Mesendoderm (in vitro differentiated cells): ENCODE measurements at regions not wholly inside any gene's neighbourhood (a gene's known extent, or its start where the extent isn't known, plus 50 kb on each side); places are given as distances from the start of the nearest gene placed in this dataset.

Source experiments
- DNase-seq: peaks from one replicate; pipeline ENCODE4 v3.0.0; 2013
- H2AK5ac ChIP-seq: 2 replicates; pipeline ENCODE4 v1.6.1; 2013; ENCODE audit warnings: low read length, inconsistent platforms
- H2BK120ac ChIP-seq: 2 replicates; pipeline ENCODE4 v1.6.1; 2013; ENCODE audit warnings: low read depth, mild to moderate bottlenecking, low read length, moderate library complexity, mixed read lengths
- H2BK15ac ChIP-seq: replicated peaks from 2 replicates; pipeline ENCODE4 v1.6.1; 2013; ENCODE audit warnings: low read depth, mild to moderate bottlenecking, moderate library complexity
- H2BK5ac ChIP-seq: 2 replicates; pipeline ENCODE4 v1.6.1; 2013; ENCODE audit warnings: low read length, inconsistent platforms
- H3K18ac ChIP-seq: 2 replicates; pipeline ENCODE4 v1.6.1; 2013; ENCODE audit warnings: mild to moderate bottlenecking, low read length, mixed read lengths
- H3K23ac ChIP-seq: one replicate; pipeline ENCODE4 v1.6.1; 2013; ENCODE audit warnings: low read length
- H3K27ac ChIP-seq: 2 replicates; pipeline ENCODE4 v1.5.1; 2013; ENCODE audit warnings: low read depth, mild to moderate bottlenecking, inconsistent platforms, low read length, moderate library complexity
- H3K27me3 ChIP-seq: 2 replicates; pipeline ENCODE4 v1.6.1; 2013; ENCODE audit warnings: low read length, control low read depth, mild to moderate bottlenecking, inconsistent platforms; ENCODE audit not compliant: insufficient read depth, poor library complexity
- H3K36me3 ChIP-seq: 2 replicates; pipeline ENCODE4 v1.6.1; 2013; ENCODE audit warnings: low read length, inconsistent platforms; ENCODE audit not compliant: control insufficient read depth, insufficient read depth
- H3K4ac ChIP-seq: one replicate; pipeline ENCODE4 v1.6.1; 2013; ENCODE audit warnings: low read depth, mild to moderate bottlenecking, low read length, moderate library complexity
- H3K4me1 ChIP-seq: 2 replicates; pipeline ENCODE4 v1.6.1; 2013; ENCODE audit warnings: low read depth, low read length, inconsistent platforms; ENCODE audit not compliant: control insufficient read depth
- H3K4me2 ChIP-seq: 2 replicates; pipeline ENCODE4 v1.6.1; 2013; ENCODE audit warnings: low read length
- H3K4me3 ChIP-seq: 2 replicates; pipeline ENCODE4 v1.5.1; 2013; ENCODE audit warnings: mild to moderate bottlenecking, low read length
- H3K56ac ChIP-seq: one replicate; pipeline ENCODE4 v1.6.1; 2013; ENCODE audit warnings: low read length
- H3K79me1 ChIP-seq: 2 replicates; pipeline ENCODE4 v1.6.1; 2013; ENCODE audit warnings: low read length, inconsistent platforms
- H3K79me2 ChIP-seq: 2 replicates; pipeline ENCODE4 v1.6.1; 2013; ENCODE audit warnings: mild to moderate bottlenecking, low read length; ENCODE audit not compliant: control insufficient read depth, insufficient read depth
- H3K9ac ChIP-seq: 2 replicates; pipeline ENCODE4 v1.6.1; 2013; ENCODE audit warnings: low read length, inconsistent platforms
- H4K5ac ChIP-seq: one replicate; pipeline ENCODE4 v1.6.1; 2013; ENCODE audit warnings: low read length
- H4K8ac ChIP-seq: one replicate; pipeline ENCODE4 v1.6.1; 2013; ENCODE audit warnings: low read depth, mild to moderate bottlenecking, control low read depth, low read length, moderate library complexity
- WGBS: extraction: QIAGEN DNeasy Blood & Tissue Kit; methylation state at CpG from one replicate; pipeline ENCODE4 v1.1.7; 2013; ENCODE audit warnings: low lambda C conversion rate, missing lambda C conversion rate; ENCODE audit not compliant: insufficient coverage; ENCODE audit errors: extremely low coverage; 5-methylcytosine and 5-hydroxymethylcytosine counted together

DNA sequence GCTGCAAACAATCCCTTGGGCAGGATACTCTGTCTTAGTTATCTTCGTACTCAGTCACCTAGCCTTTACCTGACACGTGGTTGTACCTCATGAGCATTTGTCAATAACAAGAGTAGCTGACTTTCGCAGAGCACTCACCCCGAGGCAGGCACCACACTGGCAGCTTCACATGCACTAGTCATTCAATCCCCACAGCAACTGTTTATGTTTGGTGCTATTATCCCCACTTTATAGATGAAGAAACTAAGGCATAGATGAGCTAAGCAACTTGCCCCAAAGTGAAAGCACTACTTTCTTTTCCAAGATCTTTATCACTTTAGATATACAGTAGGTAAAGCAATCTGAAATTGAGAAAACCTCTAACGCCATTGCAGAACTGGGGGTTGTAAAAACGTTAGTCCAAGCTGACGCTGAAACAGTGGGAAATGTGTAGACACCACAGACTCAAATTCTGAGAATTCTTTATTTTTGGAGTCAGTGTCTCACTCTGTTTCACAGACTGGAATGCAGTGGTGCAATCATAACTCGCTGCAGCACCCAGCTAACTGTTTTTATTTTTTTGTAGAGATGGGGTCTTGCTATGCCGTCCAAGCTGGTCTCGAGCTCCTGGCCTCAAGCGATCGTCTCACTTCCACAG is 446.0 kb downstream of the FOXO1 start:
- H3K4ac ChIP-seq = no peak overlapping the region
- no peak overlapping the region for H2BK120ac ChIP-seq
- H3K79me2 ChIP-seq = no peaks in the 10 kb centered on the region
- no peaks in the 10 kb centered on the region for H3K4me1 ChIP-seq
- no peak overlapping the region for H3K4me3 ChIP-seq
- no peaks in the 10 kb centered on the region for H3K36me3 ChIP-seq
- no peak overlapping the region for H3K4me2 ChIP-seq
- H2BK15ac ChIP-seq = no peak overlapping the region
- H2AK5ac ChIP-seq = no peak overlapping the region
- H3K79me1 ChIP-seq = no peaks in the 10 kb centered on the region
- no peak overlapping the region for H3K18ac ChIP-seq
- no peak for DNase-seq
- H4K8ac ChIP-seq = no peak overlapping the region
- H3K56ac ChIP-seq = no peak overlapping the region
- no peak overlapping the region for H4K5ac ChIP-seq
- no peak overlapping the region for H3K9ac ChIP-seq
- H3K27ac ChIP-seq = no peak overlapping the region
- no peak overlapping the region for H3K23ac ChIP-seq
- WGBS = no CpG with 5 or more reads among the region's 12 CpGs
- no peak overlapping the region for H2BK5ac ChIP-seq
- no peaks in the 10 kb centered on the region for H3K27me3 ChIP-seq

GRCh38 chr13:40221131-40221459 is 445.3 kb downstream of the FOXO1 start:
- H3K4me1 ChIP-seq = no peaks in the 10 kb centered on the region
- DNase-seq = no peak
- H3K4ac ChIP-seq = no peak overlapping the region
- no peak overlapping the region for H3K4me2 ChIP-seq
- H3K18ac ChIP-seq = no peak overlapping the region
- no peak overlapping the region for H2BK15ac ChIP-seq
- peak overlapping the region; percentile 57 for H3K23ac ChIP-seq
- H2BK120ac ChIP-seq = no peak overlapping the region
- H3K36me3 ChIP-seq = no peaks in the 10 kb centered on the region
- H3K79me2 ChIP-seq = no peaks in the 10 kb centered on the region
- no peak overlapping the region for H2BK5ac ChIP-seq
- no peak overlapping the region for H3K4me3 ChIP-seq
- H3K27me3 ChIP-seq = no peaks in the 10 kb centered on the region
- no peaks in the 10 kb centered on the region for H3K79me1 ChIP-seq
- no peak overlapping the region for H2AK5ac ChIP-seq
- H3K9ac ChIP-seq = no peak overlapping the region
- no peak overlapping the region for H4K8ac ChIP-seq
- no CpG with 5 or more reads among the region's 1 CpG for WGBS
- H4K5ac ChIP-seq = no peak overlapping the region
- H3K27ac ChIP-seq = no peak overlapping the region
- H3K56ac ChIP-seq = no peak overlapping the region

DNA sequence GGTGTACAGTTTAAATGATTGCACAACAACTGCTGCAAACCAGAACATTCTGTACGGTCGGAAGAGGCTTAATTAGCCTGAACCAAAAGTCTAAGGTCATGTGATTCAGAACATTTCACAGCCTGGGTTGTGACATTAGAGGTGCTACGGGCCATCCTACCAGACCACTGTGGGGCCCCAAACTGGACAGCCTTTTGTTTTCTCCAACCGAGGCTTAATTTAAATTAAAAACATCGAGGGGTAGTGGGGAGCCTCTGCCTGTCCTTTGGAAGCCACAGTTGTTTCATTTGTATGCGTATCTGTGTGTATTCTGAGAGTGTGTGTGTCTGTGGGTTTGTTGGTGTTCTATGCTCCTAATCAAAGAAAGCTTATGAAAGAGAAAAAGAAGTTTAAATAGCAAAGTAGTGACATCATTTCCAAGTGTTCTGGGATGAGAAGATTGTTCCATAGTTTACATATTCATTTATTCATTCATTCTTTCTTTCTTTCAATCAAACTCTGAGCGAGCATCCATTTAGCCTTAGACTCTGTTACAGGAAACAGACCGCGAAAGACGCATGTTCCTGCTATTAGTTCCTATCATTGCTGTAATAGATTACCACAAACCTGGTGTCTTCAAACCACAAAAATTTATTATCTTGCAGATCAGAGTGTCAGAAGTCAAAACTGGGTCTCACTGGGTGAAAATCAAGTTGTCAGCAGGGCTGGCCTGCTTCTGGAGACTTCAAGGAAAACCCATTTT is 444.8 kb downstream of the FOXO1 start:
- Histone ChIP-seq H4K5ac (no peak overlapping the region), H3K4ac (no peak overlapping the region), H3K56ac (no peak overlapping the region), H3K4me1 (no peaks in the 10 kb centered on the region), H3K9ac (no peak overlapping the region), H3K23ac (no peak overlapping the region), H3K27me3 (no peaks in the 10 kb centered on the region), H3K18ac (no peak overlapping the region), H2BK15ac (no peak overlapping the region), H2AK5ac (no peak overlapping the region), H2BK120ac (no peak overlapping the region), H3K36me3 (no peaks in the 10 kb centered on the region), H3K27ac (no peak overlapping the region), H4K8ac (no peak overlapping the region), H3K4me2 (no peak overlapping the region), H3K4me3 (no peak overlapping the region), H3K79me1 (no peaks in the 10 kb centered on the region), H3K79me2 (no peaks in the 10 kb centered on the region), H2BK5ac (no peak overlapping the region)
- WGBS = no CpG with 5 or more reads among the region's 10 CpGs
- DNase-seq = no peak

- Histone ChIP-seq H3K18ac (no peak overlapping the region), H3K79me2 (no peaks in the 10 kb centered on the region), H3K79me1 (no peaks in the 10 kb centered on the region), H3K4ac (no peak overlapping the region), H3K56ac (no peak overlapping the region), H4K8ac (no peak overlapping the region), H3K9ac (no peak overlapping the region), H3K4me2 (no peak overlapping the region), H2BK5ac (no peak overlapping the region), H3K4me3 (no peak overlapping the region), H2BK15ac (no peak overlapping the region), H2AK5ac (no peak overlapping the region), H3K27ac (no peak overlapping the region), H4K5ac (no peak overlapping the region), H3K27me3 (no peaks in the 10 kb centered on the region), H2BK120ac (no peak overlapping the region), H3K4me1 (no peaks in the 10 kb centered on the region), H3K36me3 (no peaks in the 10 kb centered on the region), H3K23ac (no peak overlapping the region)
- DNase-seq = no peak
- no CpG with 5 or more reads among the region's 3 CpGs for WGBS
Measured at GRCh38 chr13:40223585-40223984, 442.9 kb downstream of the FOXO1 start.

- H3K9ac ChIP-seq = no peak overlapping the region
- H3K27me3 ChIP-seq = no peaks in the 10 kb centered on the region
- H3K56ac ChIP-seq = no peak overlapping the region
- H3K4me1 ChIP-seq = peaks cover 4% of the 10 kb centered on the region
- no peak overlapping the region for H3K4ac ChIP-seq
- DNase-seq = no peak
- H3K79me1 ChIP-seq = no peaks in the 10 kb centered on the region
- H3K4me2 ChIP-seq = no peak overlapping the region
- no peaks in the 10 kb centered on the region for H3K36me3 ChIP-seq
- H2BK120ac ChIP-seq = no peak overlapping the region
- H3K27ac ChIP-seq = no peak overlapping the region
- no peak overlapping the region for H2BK5ac ChIP-seq
- H3K18ac ChIP-seq = no peak overlapping the region
- no peak overlapping the region for H2AK5ac ChIP-seq
- H3K79me2 ChIP-seq = no peaks in the 10 kb centered on the region
- H4K8ac ChIP-seq = no peak overlapping the region
- H3K23ac ChIP-seq = no peak overlapping the region
- no CpG with 5 or more reads among the region's 4 CpGs for WGBS
- H3K4me3 ChIP-seq = no peak overlapping the region
- no peak overlapping the region for H2BK15ac ChIP-seq
- H4K5ac ChIP-seq = no peak overlapping the region
Measured at GRCh38 chr13:40228496-40228895, 437.9 kb downstream of the FOXO1 start.

DNA sequence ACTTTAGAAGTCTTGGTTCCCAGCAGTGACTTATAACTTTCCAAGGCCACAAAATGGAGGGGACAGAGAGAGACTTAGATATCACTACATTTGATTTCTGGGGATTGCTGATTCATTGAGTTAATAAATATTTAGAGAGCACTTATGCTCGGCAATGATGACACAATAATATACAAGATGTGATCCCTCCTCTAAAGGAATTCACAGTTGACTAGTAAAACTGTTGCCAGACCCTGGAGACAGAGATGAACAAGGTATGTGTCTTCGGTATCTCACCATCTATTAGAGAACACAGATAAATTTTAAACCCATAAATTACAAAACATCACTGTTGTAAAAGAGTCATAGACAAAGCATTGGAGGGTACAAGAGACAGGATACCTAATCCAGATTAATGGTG is 437.5 kb downstream of the FOXO1 start:
- Histone ChIP-seq H3K18ac (no peak overlapping the region), H3K36me3 (no peaks in the 10 kb centered on the region), H3K4me3 (no peak overlapping the region), H2AK5ac (no peak overlapping the region), H3K79me1 (no peaks in the 10 kb centered on the region), H3K27ac (no peak overlapping the region), H3K79me2 (no peaks in the 10 kb centered on the region), H3K4me1 (peaks cover 4% of the 10 kb centered on the region), H2BK15ac (no peak overlapping the region), H2BK120ac (no peak overlapping the region), H3K27me3 (no peaks in the 10 kb centered on the region), H4K8ac (no peak overlapping the region), H3K9ac (no peak overlapping the region), H4K5ac (no peak overlapping the region), H3K4me2 (no peak overlapping the region), H2BK5ac (no peak overlapping the region), H3K4ac (no peak overlapping the region), H3K56ac (no peak overlapping the region), H3K23ac (no peak overlapping the region)
- WGBS = no CpG with 5 or more reads among the region's 2 CpGs
- DNase-seq = no peak
